ENCODE measurements at regions not wholly inside any gene's neighbourhood (a gene's known extent, or its start where the extent isn't known, plus 50 kb on each side); places are given as distances from the start of the nearest gene placed in this dataset.

DNA sequence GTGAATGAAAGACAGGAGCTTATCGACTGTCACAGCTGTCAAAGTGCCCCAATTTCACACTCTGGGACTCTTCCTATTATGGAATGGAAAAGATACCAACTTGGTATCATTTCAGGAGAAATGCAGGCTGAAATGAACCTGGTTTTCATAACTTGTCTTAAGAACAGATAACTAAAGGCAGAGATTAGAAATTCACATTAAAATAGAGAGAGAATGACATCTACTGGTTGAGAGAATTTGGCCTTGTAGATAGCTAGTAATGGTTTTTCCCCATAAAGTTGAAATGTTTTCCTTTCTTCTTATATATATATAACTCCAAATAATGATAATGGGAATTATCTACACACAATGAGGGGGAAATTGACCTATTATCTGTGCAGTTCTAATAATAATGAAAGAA is 600.2 kb upstream of the CCNG1 start:
- H3K27me3 Mint-ChIP-seq (ENCODE audit: low read depth) = no peaks in the 10 kb centered on the region
- DNase-seq (ENCODE audit: low read depth, low spot score) = no peak
- peaks cover 9% of the 10 kb centered on the region for H3K9me3 Mint-ChIP-seq
- H3K36me3 Mint-ChIP-seq (ENCODE audit: low read depth) = no peaks in the 10 kb centered on the region
- no peak overlapping the region for H3K4me3 Mint-ChIP-seq
- TF ChIP-seq, protein P1, sequence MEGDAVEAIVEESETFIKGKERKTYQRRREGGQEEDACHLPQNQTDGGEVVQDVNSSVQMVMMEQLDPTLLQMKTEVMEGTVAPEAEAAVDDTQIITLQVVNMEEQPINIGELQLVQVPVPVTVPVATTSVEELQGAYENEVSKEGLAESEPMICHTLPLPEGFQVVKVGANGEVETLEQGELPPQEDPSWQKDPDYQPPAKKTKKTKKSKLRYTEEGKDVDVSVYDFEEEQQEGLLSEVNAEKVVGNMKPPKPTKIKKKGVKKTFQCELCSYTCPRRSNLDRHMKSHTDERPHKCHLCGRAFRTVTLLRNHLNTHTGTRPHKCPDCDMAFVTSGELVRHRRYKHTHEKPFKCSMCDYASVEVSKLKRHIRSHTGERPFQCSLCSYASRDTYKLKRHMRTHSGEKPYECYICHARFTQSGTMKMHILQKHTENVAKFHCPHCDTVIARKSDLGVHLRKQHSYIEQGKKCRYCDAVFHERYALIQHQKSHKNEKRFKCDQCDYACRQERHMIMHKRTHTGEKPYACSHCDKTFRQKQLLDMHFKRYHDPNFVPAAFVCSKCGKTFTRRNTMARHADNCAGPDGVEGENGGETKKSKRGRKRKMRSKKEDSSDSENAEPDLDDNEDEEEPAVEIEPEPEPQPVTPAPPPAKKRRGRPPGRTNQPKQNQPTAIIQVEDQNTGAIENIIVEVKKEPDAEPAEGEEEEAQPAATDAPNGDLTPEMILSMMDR (conservative IDR thresholded peaks at IDR 0.05) = no peak
- no peak overlapping the region for H3K27ac Mint-ChIP-seq (ENCODE audit: unreplicated experiment)
- no peaks in the 10 kb centered on the region for H3K4me1 Mint-ChIP-seq

DNA sequence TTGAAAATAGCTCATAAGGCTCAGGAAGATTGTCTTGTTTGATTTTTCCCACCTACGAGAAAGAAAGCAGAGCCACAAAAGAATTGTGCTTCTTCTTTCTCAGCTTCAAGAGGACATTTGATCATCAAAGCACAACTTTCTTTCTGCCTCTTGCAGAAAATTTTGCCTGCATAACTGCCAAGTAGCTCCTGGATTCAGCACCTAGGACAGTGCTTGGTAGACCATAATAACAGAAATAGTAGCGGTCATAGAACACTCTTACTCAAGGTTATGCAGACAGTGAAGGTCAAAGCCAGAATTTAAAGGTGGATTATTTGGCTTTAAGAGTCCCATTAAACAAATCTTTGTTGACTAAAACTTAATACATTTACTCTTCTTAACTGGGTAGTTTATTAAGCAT is 594.7 kb upstream of the CCNG1 start:
- H3K27me3 Mint-ChIP-seq (ENCODE audit: low read depth) = no peaks in the 10 kb centered on the region
- H3K4me3 Mint-ChIP-seq = no peak overlapping the region
- no peak overlapping the region for H3K27ac Mint-ChIP-seq (ENCODE audit: unreplicated experiment)
- TF ChIP-seq, protein P1 (conservative IDR thresholded peaks at IDR 0.05) = no peak
- H3K4me1 Mint-ChIP-seq = no peaks in the 10 kb centered on the region
- peaks cover 6% of the 10 kb centered on the region for H3K9me3 Mint-ChIP-seq
- H3K36me3 Mint-ChIP-seq (ENCODE audit: low read depth) = no peaks in the 10 kb centered on the region
- DNase-seq (ENCODE audit: low read depth, low spot score) = no peak

DNA sequence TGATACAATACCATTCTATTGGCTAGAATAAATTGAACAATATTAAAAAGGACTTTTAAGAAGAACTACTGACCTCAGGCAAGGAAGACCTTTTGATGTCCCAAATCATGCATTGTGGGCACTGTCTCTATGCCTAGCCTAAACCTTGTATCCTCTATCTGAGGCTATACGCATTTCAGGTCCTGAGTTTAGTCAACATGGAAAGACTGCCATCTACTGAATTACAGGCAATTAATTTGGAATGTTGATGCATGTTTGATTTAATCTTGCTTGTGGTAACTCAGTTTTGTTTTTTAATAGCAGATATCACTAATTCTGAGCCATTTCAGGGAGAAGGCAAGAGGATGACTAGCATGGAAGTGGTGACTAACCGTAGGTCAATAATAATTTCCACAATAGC is 585.3 kb upstream of the CCNG1 start:
- TF ChIP-seq, protein P1 (conservative IDR thresholded peaks at IDR 0.05) = peak; percentile 16
- no peak for DNase-seq (ENCODE audit: low read depth, low spot score)
- no peaks in the 10 kb centered on the region for H3K4me1 Mint-ChIP-seq
- no peak overlapping the region for H3K4me3 Mint-ChIP-seq
- no peaks in the 10 kb centered on the region for H3K36me3 Mint-ChIP-seq (ENCODE audit: low read depth)
- H3K9me3 Mint-ChIP-seq = peaks cover 6% of the 10 kb centered on the region
- H3K27ac Mint-ChIP-seq (ENCODE audit: unreplicated experiment) = no peak overlapping the region
- no peaks in the 10 kb centered on the region for H3K27me3 Mint-ChIP-seq (ENCODE audit: low read depth)

DNA sequence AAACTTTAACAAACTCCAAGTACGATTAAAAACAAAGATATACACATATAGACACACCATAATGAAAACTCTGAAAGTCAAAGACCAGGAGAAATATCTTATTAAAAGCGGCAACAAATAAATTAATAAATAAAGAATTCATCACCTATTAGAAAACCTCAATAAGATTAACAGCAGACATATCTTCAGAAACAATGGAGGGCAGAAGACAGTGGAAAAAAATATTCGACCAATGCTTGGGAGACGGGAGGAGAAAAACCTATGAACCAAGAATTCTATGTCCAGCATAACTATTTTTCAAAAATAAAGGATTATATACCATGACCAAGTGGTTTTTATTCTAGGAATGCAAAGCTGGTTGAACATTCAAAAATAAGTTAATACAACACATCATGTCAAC is 578.6 kb upstream of the CCNG1 start:
- H3K4me3 Mint-ChIP-seq = no peak overlapping the region
- H3K27me3 Mint-ChIP-seq (ENCODE audit: low read depth) = no peaks in the 10 kb centered on the region
- TF ChIP-seq, protein P1 (conservative IDR thresholded peaks at IDR 0.05) = no peak
- peaks cover 3% of the 10 kb centered on the region for H3K36me3 Mint-ChIP-seq (ENCODE audit: low read depth)
- H3K9me3 Mint-ChIP-seq = peaks cover 10% of the 10 kb centered on the region
- H3K27ac Mint-ChIP-seq (ENCODE audit: unreplicated experiment) = no peak overlapping the region
- no peak for DNase-seq (ENCODE audit: low read depth, low spot score)
- no peaks in the 10 kb centered on the region for H3K4me1 Mint-ChIP-seq

DNA sequence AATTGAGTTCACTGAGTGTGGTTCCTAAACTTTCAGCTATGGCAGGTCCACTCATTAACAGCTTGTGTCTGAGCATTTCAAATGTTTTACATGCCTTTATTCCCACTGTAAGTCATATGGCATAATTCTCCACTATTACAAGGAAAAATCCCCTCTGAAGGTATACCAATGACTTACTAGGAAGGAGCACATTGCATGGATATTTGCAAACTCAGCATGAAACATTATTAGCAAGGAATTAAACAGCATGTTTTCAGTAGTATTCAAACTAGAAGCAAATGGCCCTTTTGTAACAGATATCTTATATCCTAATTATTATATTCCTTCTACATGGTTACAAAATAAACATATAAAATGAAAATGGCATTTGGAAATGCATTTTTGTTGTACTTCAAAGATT is 566.4 kb upstream of the CCNG1 start:
- DNase-seq (ENCODE audit: low read depth, low spot score) = no peak
- TF ChIP-seq, protein P1 (conservative IDR thresholded peaks at IDR 0.05) = no peak
- H3K36me3 Mint-ChIP-seq (ENCODE audit: low read depth) = no peaks in the 10 kb centered on the region
- peaks cover 14% of the 10 kb centered on the region for H3K9me3 Mint-ChIP-seq
- no peaks in the 10 kb centered on the region for H3K4me1 Mint-ChIP-seq
- H3K27ac Mint-ChIP-seq (ENCODE audit: unreplicated experiment) = no peak overlapping the region
- no peak overlapping the region for H3K4me3 Mint-ChIP-seq
- H3K27me3 Mint-ChIP-seq (ENCODE audit: low read depth) = no peaks in the 10 kb centered on the region

DNA sequence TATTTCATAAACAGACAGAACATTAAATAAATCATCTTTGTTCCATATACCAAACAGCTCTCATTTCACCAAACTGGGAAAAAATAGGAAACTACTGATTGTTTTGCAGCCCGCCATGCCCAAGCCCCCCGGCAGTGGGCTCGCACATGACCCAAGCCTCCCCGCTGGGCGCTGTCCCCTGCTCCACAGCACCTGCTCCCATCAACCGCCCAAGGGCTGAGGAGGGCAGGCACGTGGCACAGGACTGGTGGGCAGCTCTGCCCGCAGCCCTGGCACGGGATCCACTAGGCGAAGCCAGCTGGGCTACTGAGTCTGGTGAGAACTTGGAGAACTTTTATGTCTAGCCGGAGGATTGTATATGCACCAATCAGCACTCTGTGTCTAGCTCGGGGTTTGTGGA is 554.8 kb upstream of the CCNG1 start:
- DNase-seq (ENCODE audit: low read depth, low spot score) = no peak
- TF ChIP-seq, protein P1 (conservative IDR thresholded peaks at IDR 0.05) = no peak
- Mint-ChIP-seq H3K36me3 (ENCODE audit: low read depth) (peaks cover 2% of the 10 kb centered on the region), H3K27me3 (ENCODE audit: low read depth) (no peaks in the 10 kb centered on the region), H3K4me1 (no peaks in the 10 kb centered on the region), H3K4me3 (no peak overlapping the region), H3K9me3 (peaks cover 5% of the 10 kb centered on the region), H3K27ac (ENCODE audit: unreplicated experiment) (no peak overlapping the region)
